Esophagus muscularis mucosa (tissue), 4 donors: ENCODE measurements at regions not wholly inside any gene's neighbourhood (a gene's known extent, or its start where the extent isn't known, plus 50 kb on each side); places are given as distances from the start of the nearest gene placed in this dataset.

Experiments used
- CTCF ChIP-seq, 3 experiments: fragments of 200-600 bp in 2 of 3; fragments of 450-650 bp in 1 of 3; sonication (generic) in 2 of 3; IDR thresholded peaks; one replicate each; pipeline ENCODE4 v1.5.1; 2017 to 2019; ENCODE audit warnings: antibody characterized with exemption in 3 of 3, mild to moderate bottlenecking in 2 of 3, moderate library complexity in 1 of 3
- EP300 ChIP-seq: sonication (generic); formaldehyde crosslinking; IDR thresholded peaks from one replicate; pipeline ENCODE4 v1.6.1; 2017; ENCODE audit warnings: antibody characterized with exemption
- POLR2A ChIP-seq: fragments of 450-650 bp; IDR thresholded peaks from one replicate; pipeline ENCODE4 v1.6.1; 2017; ENCODE audit warnings: antibody characterized with exemption, moderate library complexity, mild to moderate bottlenecking, low read depth
- POLR2AphosphoS5 ChIP-seq, 2 donors: sonication (generic); formaldehyde crosslinking; IDR thresholded peaks; one replicate each; pipeline ENCODE4 v1.6.1; 2017; ENCODE audit warnings: antibody characterized with exemption in 2 of 2

- TF ChIP-seq CTCF (IDR thresholded peaks at IDR 0.05): no peak
- TF ChIP-seq POLR2AphosphoS5 (IDR thresholded peaks at IDR 0.05): peak; percentile 26 to 47
- TF ChIP-seq POLR2A: no peak
- peak; percentile 52 for TF ChIP-seq EP300
Measured at GRCh38 chr15:39491886-39492490, 88.9 kb upstream of the THBS1 start.
